Nucleus accumbens (tissue), 56 donors: ENCODE measurements at regions not wholly inside any gene's neighbourhood (a gene's known extent, or its start where the extent isn't known, plus 50 kb on each side); places are given as distances from the start of the nearest gene placed in this dataset.

ENCODE experiments used
- DNase-seq, 56 donors: peaks; one replicate each; lab custom pipeline; 2025; lab: John Stamatoyannopoulos, UW

GRCh38 chr6:92667843-92668242, 751.5 kb downstream of the EPHA7 start:
- DNase-seq = no peak

- DNase-seq = no peak
These were observed 770.8 kb downstream of the EPHA7 start for GRCh38 chr6:92648364-92649086.

GRCh38 chr6:92647630-92648029, 771.7 kb downstream of the EPHA7 start:
- DNase-seq = no peak

GRCh38 chr6:92644104-92644791, 775.1 kb downstream of the EPHA7 start:
- DNase-seq = peak in 8 of 56 donors; percentile 0 to 6 (median 2)

- no peak for DNase-seq
These were observed 783.7 kb downstream of the EPHA7 start for GRCh38 chr6:92635553-92636153.

GRCh38 chr6:92634561-92634960, 784.8 kb downstream of the EPHA7 start:
- DNase-seq = no peak

GRCh38 chr6:92623431-92623830, 795.9 kb downstream of the EPHA7 start:
- DNase-seq = no peak

GRCh38 chr6:92617721-92618120, 801.6 kb downstream of the EPHA7 start:
- no peak for DNase-seq

- no peak for DNase-seq
These were observed 810.6 kb downstream of the EPHA7 start for GRCh38 chr6:92608751-92609150.

- no peak for DNase-seq
These were observed 826.2 kb downstream of the EPHA7 start for GRCh38 chr6:92593201-92593600.

- no peak for DNase-seq
These were observed 829.4 kb downstream of the EPHA7 start for GRCh38 chr6:92589996-92590395.

- DNase-seq = no peak
These were observed 831.2 kb downstream of the EPHA7 start for GRCh38 chr6:92588148-92588547.

GRCh38 chr6:92587525-92587924, 831.8 kb downstream of the EPHA7 start:
- no peak for DNase-seq

- no peak for DNase-seq
These were observed 833.0 kb downstream of the EPHA7 start for GRCh38 chr6:92586236-92586977.

GRCh38 chr6:92582211-92582610, 837.1 kb downstream of the EPHA7 start:
- DNase-seq = no peak

- DNase-seq = no peak
These were observed 842.2 kb downstream of the EPHA7 start for GRCh38 chr6:92577077-92577719.

GRCh38 chr6:92568541-92568940, 850.8 kb downstream of the EPHA7 start:
- no peak for DNase-seq

- DNase-seq = no peak
These were observed 852.7 kb downstream of the EPHA7 start for GRCh38 chr6:92566632-92567031.

- no peak for DNase-seq
These were observed 855.0 kb downstream of the EPHA7 start for GRCh38 chr6:92564376-92564775.

- peak in 1 of 56 donors; percentile 10 for DNase-seq
These were observed 859.7 kb downstream of the EPHA7 start for GRCh38 chr6:92559611-92560010.

GRCh38 chr6:92559003-92559402, 860.4 kb downstream of the EPHA7 start:
- no peak for DNase-seq
